GM23338 (cell line): ENCODE measurements at regions not wholly inside any gene's neighbourhood (a gene's known extent, or its start where the extent isn't known, plus 50 kb on each side); places are given as distances from the start of the nearest gene placed in this dataset.

Source experiments
- CREB1 ChIP-seq: fragments of 250-450 bp; sonication (Bioruptor Pico); IDR thresholded peaks from 2 replicates; pipeline ENCODE4 v1.5.0; 2020; ENCODE audit warnings: low read depth, mild to moderate bottlenecking, moderate library complexity
- EZH2 ChIP-seq: fragments of 200-600 bp; sonication (generic); IDR thresholded peaks from one replicate; pipeline ENCODE4 v1.8.0; 2017; ENCODE audit warnings: antibody characterized with exemption, mild to moderate bottlenecking, low read depth; ENCODE audit not compliant: unreplicated experiment
- EZH2phosphoT487 ChIP-seq: fragments of 200-600 bp; sonication (generic); IDR thresholded peaks from one replicate; pipeline ENCODE4 v1.8.1; 2018; ENCODE audit warnings: antibody characterized with exemption; ENCODE audit not compliant: unreplicated experiment
- JUNB ChIP-seq: IDR thresholded peaks from one replicate; pipeline ENCODE4 v1.6.1; 2016; ENCODE audit warnings: antibody characterized with exemption; ENCODE audit not compliant: unreplicated experiment
- NANOG ChIP-seq: IDR thresholded peaks from 2 replicates; pipeline ENCODE4 v1.6.1; 2016; ENCODE audit warnings: antibody characterized with exemption, borderline replicate concordance
- POLR2AphosphoS5 ChIP-seq: IDR thresholded peaks from 2 replicates; pipeline ENCODE4 v1.6.1; 2016; ENCODE audit warnings: antibody characterized with exemption, low read depth
- STAT1 ChIP-seq: IDR thresholded peaks from one replicate; pipeline ENCODE4 v1.6.1; 2016; ENCODE audit warnings: antibody characterized with exemption; ENCODE audit not compliant: unreplicated experiment
- ZNF114 ChIP-seq: fragments of 250-450 bp; sonication (Bioruptor Pico); IDR thresholded peaks from 2 replicates; pipeline ENCODE4 v1.5.0; 2020; ENCODE audit warnings: mild to moderate bottlenecking, moderate library complexity
- ZNF331 ChIP-seq: fragments of 250-450 bp; sonication (Bioruptor Pico); IDR thresholded peaks from 2 replicates; pipeline ENCODE4 v1.5.0; 2020; ENCODE audit warnings: low read depth, mild to moderate bottlenecking, moderate library complexity
- TF ChIP-seq, protein P1 (sequence below): IDR thresholded peaks from one replicate; pipeline ENCODE4 v1.6.1; 2018; ENCODE audit warnings: antibody characterized with exemption; ENCODE audit not compliant: unreplicated experiment
- TF ChIP-seq, protein P2 (sequence below), 2 experiments: fragments of 200-600 bp in 1 of 2; sonication (generic) in 1 of 2; conservative IDR thresholded peaks; 2 replicates each; pipeline versions ENCODE4 v1.5.1 to v1.6.1; 2016 to 2017; ENCODE audit warnings: antibody characterized with exemption in 2 of 2, low read depth in 2 of 2, mild to moderate bottlenecking in 2 of 2, moderate library complexity in 1 of 2
- TF ChIP-seq, protein P3 (sequence below): IDR thresholded peaks from 2 replicates; pipeline ENCODE4 v1.6.1; 2016; ENCODE audit warnings: antibody characterized with exemption
- TF ChIP-seq, protein P4 (sequence below): fragments of 250-450 bp; sonication (Bioruptor Pico); IDR thresholded peaks from 2 replicates; pipeline ENCODE4 v1.5.0; 2020; ENCODE audit warnings: mild to moderate bottlenecking, moderate library complexity

DNA sequence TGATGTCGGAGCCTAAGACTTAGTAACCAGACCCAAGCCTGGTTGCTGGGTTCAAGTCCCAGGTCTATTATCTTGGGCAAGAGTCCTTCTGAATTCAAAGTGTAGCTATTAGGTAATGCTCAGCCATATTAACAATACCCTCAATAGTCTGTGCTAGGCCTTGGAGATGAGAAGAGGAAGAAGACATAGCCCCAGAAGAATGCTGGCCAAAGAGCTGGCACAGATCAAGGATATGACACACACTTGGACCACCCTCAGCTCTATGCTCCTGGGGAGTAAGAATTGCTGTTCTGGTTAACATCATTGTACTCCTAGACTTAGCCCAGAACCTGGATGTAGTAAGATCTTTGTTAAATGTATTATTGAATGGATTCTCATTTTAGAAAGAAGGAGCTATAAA is 426.7 kb downstream of the CDK5RAP2 start:
- TF ChIP-seq ZNF114 (CRISPR knock-in tag) = no peak
- TF ChIP-seq, protein P1, sequence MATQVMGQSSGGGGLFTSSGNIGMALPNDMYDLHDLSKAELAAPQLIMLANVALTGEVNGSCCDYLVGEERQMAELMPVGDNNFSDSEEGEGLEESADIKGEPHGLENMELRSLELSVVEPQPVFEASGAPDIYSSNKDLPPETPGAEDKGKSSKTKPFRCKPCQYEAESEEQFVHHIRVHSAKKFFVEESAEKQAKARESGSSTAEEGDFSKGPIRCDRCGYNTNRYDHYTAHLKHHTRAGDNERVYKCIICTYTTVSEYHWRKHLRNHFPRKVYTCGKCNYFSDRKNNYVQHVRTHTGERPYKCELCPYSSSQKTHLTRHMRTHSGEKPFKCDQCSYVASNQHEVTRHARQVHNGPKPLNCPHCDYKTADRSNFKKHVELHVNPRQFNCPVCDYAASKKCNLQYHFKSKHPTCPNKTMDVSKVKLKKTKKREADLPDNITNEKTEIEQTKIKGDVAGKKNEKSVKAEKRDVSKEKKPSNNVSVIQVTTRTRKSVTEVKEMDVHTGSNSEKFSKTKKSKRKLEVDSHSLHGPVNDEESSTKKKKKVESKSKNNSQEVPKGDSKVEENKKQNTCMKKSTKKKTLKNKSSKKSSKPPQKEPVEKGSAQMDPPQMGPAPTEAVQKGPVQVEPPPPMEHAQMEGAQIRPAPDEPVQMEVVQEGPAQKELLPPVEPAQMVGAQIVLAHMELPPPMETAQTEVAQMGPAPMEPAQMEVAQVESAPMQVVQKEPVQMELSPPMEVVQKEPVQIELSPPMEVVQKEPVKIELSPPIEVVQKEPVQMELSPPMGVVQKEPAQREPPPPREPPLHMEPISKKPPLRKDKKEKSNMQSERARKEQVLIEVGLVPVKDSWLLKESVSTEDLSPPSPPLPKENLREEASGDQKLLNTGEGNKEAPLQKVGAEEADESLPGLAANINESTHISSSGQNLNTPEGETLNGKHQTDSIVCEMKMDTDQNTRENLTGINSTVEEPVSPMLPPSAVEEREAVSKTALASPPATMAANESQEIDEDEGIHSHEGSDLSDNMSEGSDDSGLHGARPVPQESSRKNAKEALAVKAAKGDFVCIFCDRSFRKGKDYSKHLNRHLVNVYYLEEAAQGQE = no peak
- TF ChIP-seq, protein P2, sequence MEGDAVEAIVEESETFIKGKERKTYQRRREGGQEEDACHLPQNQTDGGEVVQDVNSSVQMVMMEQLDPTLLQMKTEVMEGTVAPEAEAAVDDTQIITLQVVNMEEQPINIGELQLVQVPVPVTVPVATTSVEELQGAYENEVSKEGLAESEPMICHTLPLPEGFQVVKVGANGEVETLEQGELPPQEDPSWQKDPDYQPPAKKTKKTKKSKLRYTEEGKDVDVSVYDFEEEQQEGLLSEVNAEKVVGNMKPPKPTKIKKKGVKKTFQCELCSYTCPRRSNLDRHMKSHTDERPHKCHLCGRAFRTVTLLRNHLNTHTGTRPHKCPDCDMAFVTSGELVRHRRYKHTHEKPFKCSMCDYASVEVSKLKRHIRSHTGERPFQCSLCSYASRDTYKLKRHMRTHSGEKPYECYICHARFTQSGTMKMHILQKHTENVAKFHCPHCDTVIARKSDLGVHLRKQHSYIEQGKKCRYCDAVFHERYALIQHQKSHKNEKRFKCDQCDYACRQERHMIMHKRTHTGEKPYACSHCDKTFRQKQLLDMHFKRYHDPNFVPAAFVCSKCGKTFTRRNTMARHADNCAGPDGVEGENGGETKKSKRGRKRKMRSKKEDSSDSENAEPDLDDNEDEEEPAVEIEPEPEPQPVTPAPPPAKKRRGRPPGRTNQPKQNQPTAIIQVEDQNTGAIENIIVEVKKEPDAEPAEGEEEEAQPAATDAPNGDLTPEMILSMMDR (conservative IDR thresholded peaks at IDR 0.05; ENCODE audit: low read depth in 2 of 2) = no peak
- no peak for TF ChIP-seq JUNB
- TF ChIP-seq ZNF331 = no peak
- TF ChIP-seq POLR2AphosphoS5 = no peak
- no peak for TF ChIP-seq EZH2phosphoT487
- TF ChIP-seq EZH2 = no peak
- no peak for TF ChIP-seq STAT1
- TF ChIP-seq, protein P3, sequence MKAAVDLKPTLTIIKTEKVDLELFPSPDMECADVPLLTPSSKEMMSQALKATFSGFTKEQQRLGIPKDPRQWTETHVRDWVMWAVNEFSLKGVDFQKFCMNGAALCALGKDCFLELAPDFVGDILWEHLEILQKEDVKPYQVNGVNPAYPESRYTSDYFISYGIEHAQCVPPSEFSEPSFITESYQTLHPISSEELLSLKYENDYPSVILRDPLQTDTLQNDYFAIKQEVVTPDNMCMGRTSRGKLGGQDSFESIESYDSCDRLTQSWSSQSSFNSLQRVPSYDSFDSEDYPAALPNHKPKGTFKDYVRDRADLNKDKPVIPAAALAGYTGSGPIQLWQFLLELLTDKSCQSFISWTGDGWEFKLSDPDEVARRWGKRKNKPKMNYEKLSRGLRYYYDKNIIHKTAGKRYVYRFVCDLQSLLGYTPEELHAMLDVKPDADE = no peak
- TF ChIP-seq CREB1 (CRISPR knock-in tag) = no peak
- TF ChIP-seq NANOG = no peak
- TF ChIP-seq, protein P4, sequence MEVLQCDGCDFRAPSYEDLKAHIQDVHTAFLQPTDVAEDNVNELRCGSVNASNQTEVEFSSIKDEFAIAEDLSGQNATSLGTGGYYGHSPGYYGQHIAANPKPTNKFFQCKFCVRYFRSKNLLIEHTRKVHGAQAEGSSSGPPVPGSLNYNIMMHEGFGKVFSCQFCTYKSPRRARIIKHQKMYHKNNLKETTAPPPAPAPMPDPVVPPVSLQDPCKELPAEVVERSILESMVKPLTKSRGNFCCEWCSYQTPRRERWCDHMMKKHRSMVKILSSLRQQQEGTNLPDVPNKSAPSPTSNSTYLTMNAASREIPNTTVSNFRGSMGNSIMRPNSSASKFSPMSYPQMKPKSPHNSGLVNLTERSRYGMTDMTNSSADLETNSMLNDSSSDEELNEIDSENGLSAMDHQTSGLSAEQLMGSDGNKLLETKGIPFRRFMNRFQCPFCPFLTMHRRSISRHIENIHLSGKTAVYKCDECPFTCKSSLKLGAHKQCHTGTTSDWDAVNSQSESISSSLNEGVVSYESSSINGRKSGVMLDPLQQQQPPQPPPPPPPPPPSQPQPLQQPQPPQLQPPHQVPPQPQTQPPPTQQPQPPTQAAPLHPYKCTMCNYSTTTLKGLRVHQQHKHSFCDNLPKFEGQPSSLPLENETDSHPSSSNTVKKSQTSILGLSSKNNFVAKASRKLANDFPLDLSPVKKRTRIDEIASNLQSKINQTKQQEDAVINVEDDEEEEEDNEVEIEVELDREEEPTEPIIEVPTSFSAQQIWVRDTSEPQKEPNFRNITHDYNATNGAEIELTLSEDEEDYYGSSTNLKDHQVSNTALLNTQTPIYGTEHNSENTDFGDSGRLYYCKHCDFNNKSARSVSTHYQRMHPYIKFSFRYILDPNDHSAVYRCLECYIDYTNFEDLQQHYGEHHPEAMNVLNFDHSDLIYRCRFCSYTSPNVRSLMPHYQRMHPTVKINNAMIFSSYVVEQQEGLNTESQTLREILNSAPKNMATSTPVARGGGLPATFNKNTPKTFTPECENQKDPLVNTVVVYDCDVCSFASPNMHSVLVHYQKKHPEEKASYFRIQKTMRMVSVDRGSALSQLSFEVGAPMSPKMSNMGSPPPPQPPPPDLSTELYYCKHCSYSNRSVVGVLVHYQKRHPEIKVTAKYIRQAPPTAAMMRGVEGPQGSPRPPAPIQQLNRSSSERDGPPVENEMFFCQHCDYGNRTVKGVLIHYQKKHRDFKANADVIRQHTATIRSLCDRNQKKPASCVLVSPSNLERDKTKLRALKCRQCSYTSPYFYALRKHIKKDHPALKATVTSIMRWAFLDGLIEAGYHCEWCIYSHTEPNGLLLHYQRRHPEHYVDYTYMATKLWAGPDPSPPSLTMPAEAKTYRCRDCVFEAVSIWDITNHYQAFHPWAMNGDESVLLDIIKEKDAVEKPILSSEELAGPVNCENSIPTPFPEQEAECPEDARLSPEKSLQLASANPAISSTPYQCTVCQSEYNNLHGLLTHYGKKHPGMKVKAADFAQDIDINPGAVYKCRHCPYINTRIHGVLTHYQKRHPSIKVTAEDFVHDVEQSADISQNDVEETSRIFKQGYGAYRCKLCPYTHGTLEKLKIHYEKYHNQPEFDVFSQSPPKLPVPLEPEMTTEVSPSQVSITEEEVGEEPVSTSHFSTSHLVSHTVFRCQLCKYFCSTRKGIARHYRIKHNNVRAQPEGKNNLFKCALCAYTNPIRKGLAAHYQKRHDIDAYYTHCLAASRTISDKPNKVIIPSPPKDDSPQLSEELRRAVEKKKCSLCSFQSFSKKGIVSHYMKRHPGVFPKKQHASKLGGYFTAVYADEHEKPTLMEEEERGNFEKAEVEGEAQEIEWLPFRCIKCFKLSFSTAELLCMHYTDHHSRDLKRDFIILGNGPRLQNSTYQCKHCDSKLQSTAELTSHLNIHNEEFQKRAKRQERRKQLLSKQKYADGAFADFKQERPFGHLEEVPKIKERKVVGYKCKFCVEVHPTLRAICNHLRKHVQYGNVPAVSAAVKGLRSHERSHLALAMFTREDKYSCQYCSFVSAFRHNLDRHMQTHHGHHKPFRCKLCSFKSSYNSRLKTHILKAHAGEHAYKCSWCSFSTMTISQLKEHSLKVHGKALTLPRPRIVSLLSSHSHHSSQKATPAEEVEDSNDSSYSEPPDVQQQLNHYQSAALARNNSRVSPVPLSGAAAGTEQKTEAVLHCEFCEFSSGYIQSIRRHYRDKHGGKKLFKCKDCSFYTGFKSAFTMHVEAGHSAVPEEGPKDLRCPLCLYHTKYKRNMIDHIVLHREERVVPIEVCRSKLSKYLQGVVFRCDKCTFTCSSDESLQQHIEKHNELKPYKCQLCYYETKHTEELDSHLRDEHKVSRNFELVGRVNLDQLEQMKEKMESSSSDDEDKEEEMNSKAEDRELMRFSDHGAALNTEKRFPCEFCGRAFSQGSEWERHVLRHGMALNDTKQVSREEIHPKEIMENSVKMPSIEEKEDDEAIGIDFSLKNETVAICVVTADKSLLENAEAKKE = no peak
